ENCODE measurements at regions not wholly inside any gene's neighbourhood (a gene's known extent, or its start where the extent isn't known, plus 50 kb on each side); places are given as distances from the start of the nearest gene placed in this dataset.

DNA sequence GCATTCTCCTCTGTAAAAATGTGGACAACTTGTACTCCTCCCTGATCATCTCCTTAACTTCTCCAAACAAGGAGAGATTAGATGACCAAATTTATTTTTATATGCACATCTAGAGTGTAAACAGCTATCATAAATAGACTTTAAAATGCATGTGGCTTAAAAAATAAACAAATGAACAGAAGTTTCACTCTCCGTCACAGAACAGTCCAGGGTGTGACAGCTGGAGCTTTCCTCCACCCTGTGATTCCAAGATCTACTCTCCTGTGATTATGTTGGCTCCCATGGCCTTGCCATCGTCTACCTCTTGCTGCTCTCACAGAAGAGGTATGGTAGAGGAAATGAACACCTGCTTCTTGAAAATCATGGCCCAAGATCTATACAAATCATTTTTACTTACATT is 560.2 kb downstream of the TOX3 start:
- no peaks in the 10 kb centered on the region for H3K9me3 ChIP-seq
- no peaks in the 10 kb centered on the region for H3K36me3 ChIP-seq
- TF ChIP-seq, protein P1, sequence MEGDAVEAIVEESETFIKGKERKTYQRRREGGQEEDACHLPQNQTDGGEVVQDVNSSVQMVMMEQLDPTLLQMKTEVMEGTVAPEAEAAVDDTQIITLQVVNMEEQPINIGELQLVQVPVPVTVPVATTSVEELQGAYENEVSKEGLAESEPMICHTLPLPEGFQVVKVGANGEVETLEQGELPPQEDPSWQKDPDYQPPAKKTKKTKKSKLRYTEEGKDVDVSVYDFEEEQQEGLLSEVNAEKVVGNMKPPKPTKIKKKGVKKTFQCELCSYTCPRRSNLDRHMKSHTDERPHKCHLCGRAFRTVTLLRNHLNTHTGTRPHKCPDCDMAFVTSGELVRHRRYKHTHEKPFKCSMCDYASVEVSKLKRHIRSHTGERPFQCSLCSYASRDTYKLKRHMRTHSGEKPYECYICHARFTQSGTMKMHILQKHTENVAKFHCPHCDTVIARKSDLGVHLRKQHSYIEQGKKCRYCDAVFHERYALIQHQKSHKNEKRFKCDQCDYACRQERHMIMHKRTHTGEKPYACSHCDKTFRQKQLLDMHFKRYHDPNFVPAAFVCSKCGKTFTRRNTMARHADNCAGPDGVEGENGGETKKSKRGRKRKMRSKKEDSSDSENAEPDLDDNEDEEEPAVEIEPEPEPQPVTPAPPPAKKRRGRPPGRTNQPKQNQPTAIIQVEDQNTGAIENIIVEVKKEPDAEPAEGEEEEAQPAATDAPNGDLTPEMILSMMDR (IDR thresholded peaks at IDR 0.05): no peak
- H3K4me1 ChIP-seq (ENCODE audit: control insufficient read depth in 1 of 2, insufficient read depth in 1 of 2, low read depth in 1 of 2, low read length in 1 of 2): no peaks in the 10 kb centered on the region
- no peak overlapping the region for H3K4me3 ChIP-seq (ENCODE audit: low read depth in 1 of 2, low read length in 1 of 2)
- no peak overlapping the region for H3K27ac ChIP-seq
- no peaks in the 10 kb centered on the region for H3K27me3 ChIP-seq

DNA sequence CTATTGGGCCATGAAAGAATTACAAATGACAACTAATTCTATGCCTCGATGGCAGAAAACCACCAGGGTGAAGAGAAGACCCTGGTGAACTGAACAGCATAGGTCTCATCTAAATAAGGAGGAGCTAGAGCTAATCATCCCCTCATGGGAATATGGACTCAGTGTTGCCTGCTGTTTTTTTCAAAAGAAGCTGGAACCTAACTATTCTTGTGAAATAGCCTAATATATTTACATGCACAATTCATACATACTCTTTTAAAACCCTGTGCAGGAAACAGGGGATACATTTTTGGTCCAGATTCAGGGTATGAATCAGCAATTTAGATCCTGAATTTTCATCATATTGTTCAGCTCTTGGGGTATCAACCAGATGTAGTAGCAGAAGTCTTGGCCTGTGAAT is 560.6 kb downstream of the TOX3 start:
- H3K27ac ChIP-seq: no peak overlapping the region
- TF ChIP-seq, protein P1 (IDR thresholded peaks at IDR 0.05): no peak
- no peak overlapping the region for H3K4me3 ChIP-seq (ENCODE audit: low read depth in 1 of 2, low read length in 1 of 2)
- H3K36me3 ChIP-seq: no peaks in the 10 kb centered on the region
- no peaks in the 10 kb centered on the region for H3K9me3 ChIP-seq
- H3K4me1 ChIP-seq (ENCODE audit: control insufficient read depth in 1 of 2, insufficient read depth in 1 of 2, low read depth in 1 of 2, low read length in 1 of 2): no peaks in the 10 kb centered on the region
- H3K27me3 ChIP-seq: no peaks in the 10 kb centered on the region

DNA sequence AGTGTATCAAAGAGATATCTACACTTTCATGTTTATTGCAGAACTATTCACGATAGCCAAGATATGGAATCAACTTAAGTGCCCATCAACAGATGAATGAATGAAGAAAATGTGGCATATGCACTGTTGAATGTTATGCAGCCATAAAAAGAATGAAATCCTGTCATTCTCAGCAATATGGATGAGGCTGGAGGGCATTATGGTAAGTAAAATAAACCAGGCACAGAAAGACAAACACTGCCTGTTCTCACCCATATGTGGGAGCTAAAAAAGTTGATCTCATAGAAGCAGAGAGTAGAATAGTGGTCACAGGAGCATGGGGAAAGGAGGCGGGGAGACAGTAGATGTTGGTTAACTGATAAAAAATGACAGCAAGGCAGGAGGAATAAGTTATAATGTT is 561.8 kb downstream of the TOX3 start:
- Histone ChIP-seq H3K4me3 (ENCODE audit: low read depth in 1 of 2, low read length in 1 of 2) (no peak overlapping the region), H3K27me3 (no peaks in the 10 kb centered on the region), H3K9me3 (no peaks in the 10 kb centered on the region), H3K4me1 (ENCODE audit: control insufficient read depth in 1 of 2, insufficient read depth in 1 of 2, low read depth in 1 of 2, low read length in 1 of 2) (no peaks in the 10 kb centered on the region), H3K27ac (no peak overlapping the region), H3K36me3 (no peaks in the 10 kb centered on the region)
- TF ChIP-seq, protein P1 (IDR thresholded peaks at IDR 0.05): no peak

DNA sequence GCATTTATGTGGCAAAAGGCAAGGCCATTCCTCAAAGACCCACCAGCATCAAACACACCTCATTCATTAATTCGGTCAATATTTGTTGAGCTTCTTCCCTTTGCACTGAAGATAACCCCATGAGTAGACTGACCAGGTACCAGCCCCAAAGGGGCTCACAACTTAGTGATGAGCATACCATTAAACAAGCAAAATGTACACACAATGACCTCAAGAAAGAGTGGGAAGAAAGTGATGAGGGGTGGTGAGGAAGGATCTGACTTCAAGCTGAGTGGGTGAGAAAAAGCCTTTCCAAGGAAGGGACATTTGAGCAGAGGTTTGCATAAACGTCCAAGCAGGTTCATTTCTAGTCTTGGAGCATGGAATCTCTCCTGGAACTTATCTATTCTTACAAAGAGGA is 562.5 kb downstream of the TOX3 start:
- H3K36me3 ChIP-seq: no peaks in the 10 kb centered on the region
- no peaks in the 10 kb centered on the region for H3K9me3 ChIP-seq
- H3K27ac ChIP-seq: no peak overlapping the region
- no peak overlapping the region for H3K4me3 ChIP-seq (ENCODE audit: low read depth in 1 of 2, low read length in 1 of 2)
- no peaks in the 10 kb centered on the region for H3K27me3 ChIP-seq
- H3K4me1 ChIP-seq (ENCODE audit: control insufficient read depth in 1 of 2, insufficient read depth in 1 of 2, low read depth in 1 of 2, low read length in 1 of 2): no peaks in the 10 kb centered on the region
- TF ChIP-seq, protein P1 (IDR thresholded peaks at IDR 0.05): no peak

DNA sequence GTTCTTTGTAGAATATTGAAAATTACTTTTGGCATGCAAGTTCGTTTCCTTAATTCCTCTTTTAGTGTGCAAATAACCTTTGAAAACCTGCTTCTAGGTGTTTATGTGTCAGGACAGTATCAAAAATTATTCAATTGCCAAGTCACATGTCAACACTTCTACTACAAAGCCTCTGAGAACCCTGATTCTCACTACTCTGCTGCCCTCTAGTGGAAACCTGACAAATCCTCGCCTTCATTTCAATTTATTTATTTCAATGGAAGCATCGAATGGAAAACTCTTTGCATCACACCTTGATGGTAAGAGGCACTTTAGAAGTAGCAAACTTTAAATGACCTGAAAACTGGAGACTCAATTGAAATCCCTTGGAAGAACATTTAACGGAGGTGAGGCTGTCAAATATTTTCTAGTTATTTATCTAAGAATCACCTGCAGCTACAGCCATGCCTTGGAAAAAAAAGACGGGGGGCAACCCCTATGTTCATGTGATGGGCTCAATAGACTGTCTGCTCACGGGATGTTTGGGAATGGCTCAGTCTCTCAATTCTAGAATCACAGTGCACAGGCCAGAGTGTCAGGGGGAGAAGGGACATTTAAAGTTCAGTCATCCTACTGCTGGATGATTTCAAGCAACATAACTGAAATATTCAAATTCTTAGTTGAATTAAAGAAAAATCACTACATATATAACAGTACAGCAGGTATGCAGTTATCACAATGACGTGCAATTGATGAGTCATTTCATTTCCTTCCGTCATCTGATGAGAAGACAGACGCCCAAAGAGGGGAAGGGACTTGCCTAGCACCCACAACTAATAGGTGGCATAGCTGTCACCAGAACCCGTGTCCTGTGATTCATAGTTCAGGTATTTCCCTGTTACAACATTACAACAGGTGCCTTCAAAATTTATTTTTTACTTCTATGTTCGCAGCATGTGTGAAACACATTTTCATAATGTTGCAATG is 563.9 kb downstream of the TOX3 start:
- no peaks in the 10 kb centered on the region for H3K9me3 ChIP-seq
- no peaks in the 10 kb centered on the region for H3K4me1 ChIP-seq (ENCODE audit: control insufficient read depth in 1 of 2, insufficient read depth in 1 of 2, low read depth in 1 of 2, low read length in 1 of 2)
- H3K36me3 ChIP-seq: no peaks in the 10 kb centered on the region
- TF ChIP-seq, protein P1 (IDR thresholded peaks at IDR 0.05): no peak
- no peaks in the 10 kb centered on the region for H3K27me3 ChIP-seq
- no peak overlapping the region for H3K4me3 ChIP-seq (ENCODE audit: low read depth in 1 of 2, low read length in 1 of 2)
- no peak overlapping the region for H3K27ac ChIP-seq
